ENCODE measurements at regions not wholly inside any gene's neighbourhood (a gene's known extent, or its start where the extent isn't known, plus 50 kb on each side); places are given as distances from the start of the nearest gene placed in this dataset.

DNA sequence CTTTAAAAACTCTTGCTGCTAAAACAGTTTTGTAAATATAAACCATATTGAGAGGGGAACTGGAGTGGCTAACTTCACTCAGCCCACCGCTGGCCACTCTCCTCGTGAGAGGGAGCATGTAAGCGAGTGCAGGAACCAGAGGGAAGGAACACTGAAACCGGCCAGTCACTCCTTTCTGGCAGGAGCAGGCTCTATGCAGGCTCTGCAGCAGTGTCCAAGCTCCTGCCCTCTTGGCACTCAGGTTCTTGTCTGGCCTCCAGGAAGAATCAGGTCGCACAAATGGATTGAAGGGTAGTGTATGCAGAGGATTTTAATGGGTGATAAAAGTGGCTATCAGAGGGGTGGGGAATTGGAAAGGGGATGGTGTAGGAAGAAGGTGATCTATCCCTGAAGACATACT, 157.7 kb downstream of the TMX3 start:
- no peak for TF ChIP-seq CTCF (IDR thresholded peaks at IDR 0.05)
- Mint-ChIP-seq H3K27ac (no peak overlapping the region), H3K36me3 (ENCODE audit: low read depth) (no peaks in the 10 kb centered on the region), H3K9me3 (no peaks in the 10 kb centered on the region), H3K4me1 (ENCODE audit: low read depth) (no peaks in the 10 kb centered on the region), H3K27me3 (no peaks in the 10 kb centered on the region), H3K4me3 (no peak overlapping the region)
- ChIA-PET POLR2A (no interaction called here), CTCF (no interaction called here)
- ATAC-seq (no peak), DNase-seq (no peak)
- intact Hi-C loops (cut with micrococcal nuclease), result no loop called here

GRCh38 chr18:68555879-68556301, 159.0 kb downstream of the TMX3 start:
- H3K4me1 Mint-ChIP-seq (ENCODE audit: low read depth), result no peaks in the 10 kb centered on the region
- POLR2A ChIA-PET, result no interaction called here
- ATAC-seq (no peak), DNase-seq (no peak)
- no peak overlapping the region for H3K4me3 Mint-ChIP-seq
- no peak overlapping the region for H3K27ac Mint-ChIP-seq
- CTCF ChIA-PET, result no interaction called here
- TF ChIP-seq CTCF (IDR thresholded peaks at IDR 0.05), result no peak
- intact Hi-C loops (cut with micrococcal nuclease), result no loop called here
- no peaks in the 10 kb centered on the region for H3K27me3 Mint-ChIP-seq
- H3K36me3 Mint-ChIP-seq (ENCODE audit: low read depth), result no peaks in the 10 kb centered on the region
- no peaks in the 10 kb centered on the region for H3K9me3 Mint-ChIP-seq

DNA sequence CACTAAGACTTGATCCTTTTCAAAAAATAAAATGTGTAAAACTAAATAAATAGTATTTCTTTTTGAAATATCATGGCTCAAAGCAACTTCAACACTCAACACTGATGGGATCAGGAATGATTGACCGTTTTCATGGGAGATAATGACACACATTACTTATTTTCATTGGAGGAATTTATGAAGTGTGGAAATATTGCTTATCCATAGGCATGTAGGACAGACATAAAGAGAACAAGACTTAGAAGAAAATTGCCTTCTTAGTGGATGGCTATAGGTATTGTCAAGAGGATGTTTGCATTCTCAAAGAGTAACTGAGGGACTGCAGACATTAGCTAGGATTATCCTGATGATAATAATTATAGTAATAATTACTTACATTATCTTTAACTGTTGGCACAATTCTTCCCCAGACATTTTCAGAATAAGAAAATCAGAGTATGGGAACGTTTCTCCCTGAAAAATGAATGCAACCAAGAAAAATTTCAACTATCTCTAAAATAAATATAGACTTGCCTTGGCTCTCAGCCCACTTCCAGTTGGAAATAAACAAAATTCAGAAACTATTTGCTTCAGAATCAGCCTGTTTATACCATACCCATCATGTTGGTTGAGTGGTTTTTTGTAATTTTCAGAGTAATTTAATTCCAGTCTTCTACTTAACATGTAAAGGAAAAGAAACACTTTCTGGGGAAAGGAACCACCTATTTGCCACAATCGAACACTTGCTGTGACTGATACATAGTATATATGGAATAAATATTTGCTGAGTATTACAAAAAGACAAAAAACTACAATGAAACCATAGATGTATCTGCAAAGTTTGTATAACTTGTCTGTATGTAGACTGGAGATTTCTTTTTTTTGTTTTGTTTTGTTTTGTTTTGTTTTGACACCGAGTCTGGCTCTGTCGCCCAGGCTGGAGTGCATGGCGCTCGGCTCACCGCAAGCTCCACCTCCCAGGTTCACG, 165.7 kb downstream of the TMX3 start:
- Mint-ChIP-seq H3K27me3 (no peaks in the 10 kb centered on the region), H3K27ac (no peak overlapping the region), H3K4me1 (ENCODE audit: low read depth) (no peaks in the 10 kb centered on the region), H3K9me3 (no peaks in the 10 kb centered on the region), H3K36me3 (ENCODE audit: low read depth) (no peaks in the 10 kb centered on the region), H3K4me3 (no peak overlapping the region)
- TF ChIP-seq CTCF (IDR thresholded peaks at IDR 0.05), result no peak
- DNase-seq (no peak), ATAC-seq (no peak)
- intact Hi-C loops (cut with micrococcal nuclease), result no loop called here
- ChIA-PET POLR2A (no interaction called here), CTCF (no interaction called here)

DNA sequence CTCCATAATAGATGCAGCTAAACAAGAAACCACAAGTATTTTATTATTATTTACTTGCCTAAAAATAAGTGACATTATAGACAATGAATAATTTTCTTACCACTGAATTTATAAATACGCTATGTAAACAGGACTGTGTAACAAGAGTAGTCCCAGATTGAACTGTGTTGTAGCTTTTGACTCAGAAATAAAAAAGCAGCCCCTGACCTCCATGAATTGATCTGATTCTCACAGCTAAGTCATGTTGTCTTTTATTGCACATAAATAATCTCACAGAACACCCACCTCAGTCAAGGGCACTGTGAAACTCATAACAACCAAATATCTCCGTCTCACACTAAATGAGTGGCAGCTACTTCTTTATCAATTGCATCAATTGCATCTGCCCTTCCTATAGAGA, 171.6 kb downstream of the TMX3 start:
- intact Hi-C loops (cut with micrococcal nuclease), result no loop called here
- no peaks in the 10 kb centered on the region for H3K36me3 Mint-ChIP-seq (ENCODE audit: low read depth)
- ChIA-PET POLR2A (no interaction called here), CTCF (interaction anchor here (0.9 kb wide), 1 partner anchor 18 kb away, joined by 4 read pairs; no protein-coding TSS in a partner anchor)
- TF ChIP-seq CTCF (IDR thresholded peaks at IDR 0.05), result no peak
- no peak overlapping the region for H3K27ac Mint-ChIP-seq
- ATAC-seq (no peak), DNase-seq (no peak)
- H3K4me1 Mint-ChIP-seq (ENCODE audit: low read depth), result no peaks in the 10 kb centered on the region
- no peaks in the 10 kb centered on the region for H3K9me3 Mint-ChIP-seq
- no peak overlapping the region for H3K4me3 Mint-ChIP-seq
- no peaks in the 10 kb centered on the region for H3K27me3 Mint-ChIP-seq

DNA sequence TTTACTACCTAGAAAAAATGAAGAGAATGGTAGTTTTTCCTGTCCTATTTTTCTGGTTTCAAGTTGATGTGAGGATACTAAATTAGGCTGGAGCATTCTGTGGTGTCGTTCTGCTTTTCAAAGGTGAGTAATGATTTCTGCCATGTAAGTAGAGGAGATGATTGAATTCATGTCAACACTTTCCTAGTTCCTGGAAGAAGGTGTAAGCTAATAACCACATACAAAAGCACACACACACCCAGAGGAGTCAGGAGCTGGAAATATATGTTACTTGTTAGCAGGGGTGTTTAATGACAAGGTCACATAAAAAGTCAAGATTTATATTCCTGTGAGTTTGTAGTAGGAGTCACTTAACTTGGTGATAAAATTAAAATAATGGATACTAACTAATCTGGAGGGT, 172.1 kb downstream of the TMX3 start:
- TF ChIP-seq CTCF (IDR thresholded peaks at IDR 0.05), result no peak
- H3K4me1 Mint-ChIP-seq (ENCODE audit: low read depth), result no peaks in the 10 kb centered on the region
- no peaks in the 10 kb centered on the region for H3K36me3 Mint-ChIP-seq (ENCODE audit: low read depth)
- DNase-seq (no peak), ATAC-seq (no peak)
- H3K27me3 Mint-ChIP-seq, result no peaks in the 10 kb centered on the region
- no peaks in the 10 kb centered on the region for H3K9me3 Mint-ChIP-seq
- ChIA-PET POLR2A (no interaction called here), CTCF (interaction anchor here (0.9 kb wide), 1 partner anchor 18 kb away, joined by 4 read pairs; no protein-coding TSS in a partner anchor)
- intact Hi-C loops (cut with micrococcal nuclease), result no loop called here
- H3K4me3 Mint-ChIP-seq, result no peak overlapping the region
- no peak overlapping the region for H3K27ac Mint-ChIP-seq

All from activated CD8-positive, alpha-beta T cell treated with anti-CD3 and anti-CD28 coated beads for 36 hours (primary cell).